Adrenal gland (tissue), 5 donors: ENCODE measurements at regions not wholly inside any gene's neighbourhood (a gene's known extent, or its start where the extent isn't known, plus 50 kb on each side); places are given as distances from the start of the nearest gene placed in this dataset.

Experiments
- POLR2A ChIP-seq, 2 donors: fragments of 450-650 bp; IDR thresholded peaks; one replicate each; pipeline ENCODE4 v1.6.1; 2017; ENCODE audit warnings: antibody characterized with exemption in 2 of 2, mild to moderate bottlenecking in 2 of 2, moderate library complexity in 1 of 2
- TF ChIP-seq, protein P1 (sequence below), 6 experiments: fragments of 450-650 bp in 4 of 6; fragments of 200-600 bp in 2 of 6; sonication (generic) in 1 of 6; IDR thresholded peaks; 1 replicate in 5 of 6; 2 replicates in 1 of 6; pipeline versions ENCODE4 v1.5.1 to v1.8.0; 2016 to 2021; ENCODE audit warnings: antibody characterized with exemption in 6 of 6, mild to moderate bottlenecking in 2 of 6, moderate library complexity in 1 of 6
- donor health status: DM: no; HTN: no; CAD: no.

DNA sequence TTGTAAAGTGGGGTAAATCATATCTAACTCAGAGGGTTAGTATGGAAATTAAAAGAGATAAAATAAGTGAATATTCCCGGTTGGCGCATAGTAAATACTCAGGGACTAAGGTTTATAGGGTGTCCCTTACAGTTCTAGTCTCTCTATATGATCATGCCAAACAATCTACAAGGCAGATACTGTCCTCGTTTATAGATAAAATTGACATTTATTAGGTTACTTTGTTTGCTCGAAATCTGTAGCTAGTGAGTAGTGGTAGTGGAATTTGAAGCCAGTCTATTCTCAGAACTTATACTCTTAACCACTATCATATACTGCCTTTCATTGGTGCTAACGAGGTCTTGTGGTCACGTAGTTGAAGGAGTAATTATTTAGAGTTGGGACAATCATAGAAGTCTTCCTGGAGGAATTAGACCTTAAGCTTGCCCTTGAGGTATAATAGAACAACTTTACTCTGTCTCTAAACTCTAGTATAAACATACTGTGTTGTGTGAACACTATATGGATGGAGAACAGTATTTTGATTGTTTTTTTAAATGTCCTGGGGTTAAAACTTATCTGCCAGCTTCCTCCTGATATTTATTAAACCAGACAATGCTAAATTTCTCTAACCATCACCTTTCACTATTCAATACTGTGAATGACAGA is 324.0 kb downstream of the STIM2 start:
- TF ChIP-seq, protein P1, sequence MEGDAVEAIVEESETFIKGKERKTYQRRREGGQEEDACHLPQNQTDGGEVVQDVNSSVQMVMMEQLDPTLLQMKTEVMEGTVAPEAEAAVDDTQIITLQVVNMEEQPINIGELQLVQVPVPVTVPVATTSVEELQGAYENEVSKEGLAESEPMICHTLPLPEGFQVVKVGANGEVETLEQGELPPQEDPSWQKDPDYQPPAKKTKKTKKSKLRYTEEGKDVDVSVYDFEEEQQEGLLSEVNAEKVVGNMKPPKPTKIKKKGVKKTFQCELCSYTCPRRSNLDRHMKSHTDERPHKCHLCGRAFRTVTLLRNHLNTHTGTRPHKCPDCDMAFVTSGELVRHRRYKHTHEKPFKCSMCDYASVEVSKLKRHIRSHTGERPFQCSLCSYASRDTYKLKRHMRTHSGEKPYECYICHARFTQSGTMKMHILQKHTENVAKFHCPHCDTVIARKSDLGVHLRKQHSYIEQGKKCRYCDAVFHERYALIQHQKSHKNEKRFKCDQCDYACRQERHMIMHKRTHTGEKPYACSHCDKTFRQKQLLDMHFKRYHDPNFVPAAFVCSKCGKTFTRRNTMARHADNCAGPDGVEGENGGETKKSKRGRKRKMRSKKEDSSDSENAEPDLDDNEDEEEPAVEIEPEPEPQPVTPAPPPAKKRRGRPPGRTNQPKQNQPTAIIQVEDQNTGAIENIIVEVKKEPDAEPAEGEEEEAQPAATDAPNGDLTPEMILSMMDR (IDR thresholded peaks at IDR 0.05): no peak
- TF ChIP-seq POLR2A (IDR thresholded peaks at IDR 0.05): no peak
